ENCODE measurements at regions not wholly inside any gene's neighbourhood (a gene's known extent, or its start where the extent isn't known, plus 50 kb on each side); places are given as distances from the start of the nearest gene placed in this dataset.

DNA sequence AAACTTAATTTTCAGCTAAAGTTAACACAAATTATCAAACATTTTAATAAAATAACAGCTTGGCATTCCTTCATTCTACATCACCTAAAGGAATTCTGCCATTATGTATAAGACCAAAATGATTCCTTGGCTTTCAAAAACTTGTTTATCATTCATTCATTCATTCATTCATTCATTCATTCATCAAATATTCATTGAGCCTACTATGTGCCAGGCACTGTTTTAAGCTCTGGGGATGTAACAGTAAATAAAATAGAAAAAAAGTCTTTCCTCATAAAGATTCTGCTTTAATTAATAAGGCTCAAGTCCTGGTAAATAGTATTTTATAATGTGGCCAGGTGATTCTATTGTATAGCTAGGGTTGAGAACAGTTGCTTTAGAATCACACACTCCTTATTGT lies 127.9 kb downstream of the GPR85 start:
- no peak for TF ChIP-seq POLR2A (IDR thresholded peaks at IDR 0.05; ENCODE audit: low read length)
- TF ChIP-seq GATA1 (IDR thresholded peaks at IDR 0.05; ENCODE audit: low read depth, low read length), result no peak

Data from erythroblast (primary cell).